CD14-positive monocyte (primary cell): ENCODE measurements at regions not wholly inside any gene's neighbourhood (a gene's known extent, or its start where the extent isn't known, plus 50 kb on each side); places are given as distances from the start of the nearest gene placed in this dataset.

Experiments
- DNase-seq, 3 donors: peaks; one replicate each; pipeline ENCODE4 v3.0.0-alpha.2; 2011 to 2022
- H2AFZ ChIP-seq: 2 replicates; pipeline ENCODE4 v1.6.0; 2012; ENCODE audit warnings: mild to moderate bottlenecking, low read depth, low read length, inconsistent platforms; ENCODE audit not compliant: insufficient read depth, poor library complexity, severe bottlenecking
- H3K27ac ChIP-seq, 2 donors: 1 replicate in 1 of 2; 2 replicates in 1 of 2; pipeline ENCODE4 v1.5.1; 2012 to 2013; ENCODE audit warnings: low read length in 2 of 2, control low read depth in 1 of 2, inconsistent platforms in 1 of 2, low read depth in 1 of 2, mild to moderate bottlenecking in 1 of 2
- H3K27me3 ChIP-seq, 2 donors: one replicate each; pipeline versions ENCODE4 v1.6.0 to v1.6.1; 2011 to 2013; ENCODE audit warnings: low read length in 2 of 2; ENCODE audit not compliant: control insufficient read depth in 2 of 2, insufficient read depth in 2 of 2
- H3K36me3 ChIP-seq, 2 donors: replicated peaks in 1 of 2; 1 replicate in 1 of 2; 2 replicates in 1 of 2; pipeline versions ENCODE4 v1.5.1 to v1.6.1; 2012 to 2013; ENCODE audit warnings: low read length in 2 of 2, control low read depth in 1 of 2, inconsistent platforms in 1 of 2, mild to moderate bottlenecking in 1 of 2; ENCODE audit not compliant: insufficient read depth in 2 of 2, control insufficient read depth in 1 of 2
- H3K4me1 ChIP-seq, 2 donors: 1 replicate in 1 of 2; 2 replicates in 1 of 2; pipeline versions ENCODE4 v1.5.1 to v1.6.1; 2012 to 2013; ENCODE audit warnings: low read length in 2 of 2, control low read depth in 1 of 2, inconsistent platforms in 1 of 2, mild to moderate bottlenecking in 1 of 2, moderate library complexity in 1 of 2; ENCODE audit not compliant: insufficient read depth in 2 of 2, control insufficient read depth in 1 of 2
- H3K4me2 ChIP-seq: replicated peaks from 2 replicates; pipeline ENCODE3; 2012; ENCODE audit warnings: low read length, moderate library complexity, mild to moderate bottlenecking; ENCODE audit not compliant: poor library complexity, severe bottlenecking; ENCODE audit errors: extremely low read depth
- H3K4me3 ChIP-seq, 3 experiments: fragments of 200-600 bp in 1 of 3; sonication (generic) in 1 of 3; replicated peaks in 1 of 3; 1 replicate in 2 of 3; 2 replicates in 1 of 3; pipeline ENCODE4 v1.5.1; 2011 to 2013; ENCODE audit warnings: low read length in 3 of 3, mild to moderate bottlenecking in 3 of 3, control low read depth in 2 of 3, low read depth in 2 of 3, inconsistent platforms in 1 of 3, moderate library complexity in 1 of 3
- H3K79me2 ChIP-seq: 2 replicates; pipeline ENCODE4 v1.6.0; 2012; ENCODE audit warnings: mild to moderate bottlenecking, control low read depth, inconsistent platforms, low read length, moderate library complexity; ENCODE audit not compliant: insufficient read depth
- H3K9ac ChIP-seq: 2 replicates; pipeline ENCODE4 v1.6.0; 2017; ENCODE audit warnings: low read length, mild to moderate bottlenecking; ENCODE audit not compliant: insufficient read depth, poor library complexity, severe bottlenecking
- H3K9me3 ChIP-seq, 2 donors: replicated peaks in 1 of 2; 1 replicate in 1 of 2; 2 replicates in 1 of 2; pipeline versions ENCODE4 v1.5.1 to v1.6.1; 2012 to 2013; ENCODE audit warnings: low read length in 2 of 2, control low read depth in 1 of 2; ENCODE audit not compliant: control insufficient read depth in 1 of 2, insufficient read depth in 1 of 2
- H4K20me1 ChIP-seq: 2 replicates; pipeline ENCODE4 v1.6.0; 2012; ENCODE audit warnings: mild to moderate bottlenecking, low read length, control low read depth, moderate library complexity; ENCODE audit not compliant: insufficient read depth
- H3K27ac Mint-ChIP-seq, 7 donors: one replicate each; pipeline ENCODE4 v1.8.0; 2020; ENCODE audit warnings: mild to moderate bottlenecking in 7 of 7, mixed read lengths in 7 of 7, moderate library complexity in 6 of 7, inconsistent platforms in 2 of 7
- H3K27me3 Mint-ChIP-seq, 3 donors: one replicate each; pipeline ENCODE4 v1.8.0; 2021 to 2022; ENCODE audit warnings: low read depth in 3 of 3, mild to moderate bottlenecking in 3 of 3, mixed read lengths in 3 of 3, moderate library complexity in 3 of 3, inconsistent platforms in 1 of 3
- H3K36me3 Mint-ChIP-seq, 2 donors: one replicate each; pipeline ENCODE4 v1.8.0; 2020; ENCODE audit warnings: mixed read lengths in 2 of 2, inconsistent platforms in 1 of 2, mild to moderate bottlenecking in 1 of 2
- H3K4me1 Mint-ChIP-seq: one replicate; pipeline ENCODE4 v1.8.0; 2020; ENCODE audit warnings: mild to moderate bottlenecking, mixed read lengths
- H3K4me3 Mint-ChIP-seq, 2 donors: one replicate each; pipeline ENCODE4 v1.8.0; 2020; ENCODE audit warnings: mild to moderate bottlenecking in 2 of 2, mixed read lengths in 2 of 2, moderate library complexity in 1 of 2
- H3K9me3 Mint-ChIP-seq, 7 donors: one replicate each; pipeline ENCODE4 v1.8.0; 2020 to 2022; ENCODE audit warnings: mixed read lengths in 7 of 7, mild to moderate bottlenecking in 6 of 7, moderate library complexity in 6 of 7, inconsistent platforms in 2 of 7
- WGBS: methylation state at CpG from one replicate; pipeline ENCODE4 v1.1.5; 2013; ENCODE audit warnings: missing lambda C conversion rate; ENCODE audit not compliant: insufficient coverage; 5-methylcytosine and 5-hydroxymethylcytosine counted together
- intact Hi-C, 2 donors: fragments of 100-400 bp; cut with micrococcal nuclease; formaldehyde crosslinking; loops; one replicate each; pipeline versions ENCODE4 v1.15.0 to v1.15.1; 2023
- TF ChIP-seq, protein P1 (sequence below): fragments of 200-600 bp; IDR thresholded peaks from one replicate; pipeline ENCODE4 v1.8.0; 2022; ENCODE audit warnings: antibody characterized with exemption, mild to moderate bottlenecking

DNA sequence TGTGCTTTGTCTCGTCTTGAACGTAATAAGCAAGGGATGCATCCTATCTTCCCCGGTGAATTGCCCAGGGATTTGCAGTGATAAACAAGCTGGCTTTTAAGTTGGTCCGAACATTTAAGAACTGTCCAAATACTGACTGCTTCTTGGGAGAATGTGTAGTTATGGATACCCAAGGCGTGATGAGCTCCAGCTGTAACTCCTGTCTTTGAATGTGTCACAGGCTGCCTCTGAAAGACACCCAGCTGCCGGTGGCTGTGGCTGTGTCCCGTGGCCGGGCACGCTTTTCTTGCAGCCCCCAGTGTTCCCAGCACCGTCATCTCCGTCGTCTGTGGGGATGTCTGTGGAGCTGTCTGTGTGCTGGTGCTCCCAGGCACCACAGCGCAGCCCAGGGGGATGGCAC lies 118.1 kb downstream of the GLRX3 start:
- Histone ChIP-seq H3K27me3 (no peaks in the 10 kb centered on the region), H3K4me1 (no peaks in the 10 kb centered on the region), H3K4me2 (no peak overlapping the region), H3K27ac (no peak overlapping the region), H3K9ac (no peak overlapping the region), H4K20me1 (no peaks in the 10 kb centered on the region), H3K4me3 (no peak overlapping the region), H3K79me2 (no peaks in the 10 kb centered on the region), H3K9me3 (peaks cover 8 to 41% of the 10 kb centered on the region in 2 donors), H3K36me3 (no peaks in the 10 kb centered on the region), H2AFZ (no peak overlapping the region)
- no peak overlapping the region for H3K4me3 Mint-ChIP-seq
- TF ChIP-seq, protein P1, sequence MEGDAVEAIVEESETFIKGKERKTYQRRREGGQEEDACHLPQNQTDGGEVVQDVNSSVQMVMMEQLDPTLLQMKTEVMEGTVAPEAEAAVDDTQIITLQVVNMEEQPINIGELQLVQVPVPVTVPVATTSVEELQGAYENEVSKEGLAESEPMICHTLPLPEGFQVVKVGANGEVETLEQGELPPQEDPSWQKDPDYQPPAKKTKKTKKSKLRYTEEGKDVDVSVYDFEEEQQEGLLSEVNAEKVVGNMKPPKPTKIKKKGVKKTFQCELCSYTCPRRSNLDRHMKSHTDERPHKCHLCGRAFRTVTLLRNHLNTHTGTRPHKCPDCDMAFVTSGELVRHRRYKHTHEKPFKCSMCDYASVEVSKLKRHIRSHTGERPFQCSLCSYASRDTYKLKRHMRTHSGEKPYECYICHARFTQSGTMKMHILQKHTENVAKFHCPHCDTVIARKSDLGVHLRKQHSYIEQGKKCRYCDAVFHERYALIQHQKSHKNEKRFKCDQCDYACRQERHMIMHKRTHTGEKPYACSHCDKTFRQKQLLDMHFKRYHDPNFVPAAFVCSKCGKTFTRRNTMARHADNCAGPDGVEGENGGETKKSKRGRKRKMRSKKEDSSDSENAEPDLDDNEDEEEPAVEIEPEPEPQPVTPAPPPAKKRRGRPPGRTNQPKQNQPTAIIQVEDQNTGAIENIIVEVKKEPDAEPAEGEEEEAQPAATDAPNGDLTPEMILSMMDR = no peak
- no peak for DNase-seq
- peaks cover 2 to 4% (median 3%) of the 10 kb centered on the region in 3 donors for H3K27me3 Mint-ChIP-seq
- H3K36me3 Mint-ChIP-seq = no peaks in the 10 kb centered on the region
- intact Hi-C loops = no loop called here
- 86% methylated on average over 9 of the region's 13 CpGs for WGBS
- no peak overlapping the region for H3K27ac Mint-ChIP-seq
- no peaks in the 10 kb centered on the region for H3K4me1 Mint-ChIP-seq
- H3K9me3 Mint-ChIP-seq = peaks cover 8 to 31% (median 16%) of the 10 kb centered on the region in 7 donors

DNA sequence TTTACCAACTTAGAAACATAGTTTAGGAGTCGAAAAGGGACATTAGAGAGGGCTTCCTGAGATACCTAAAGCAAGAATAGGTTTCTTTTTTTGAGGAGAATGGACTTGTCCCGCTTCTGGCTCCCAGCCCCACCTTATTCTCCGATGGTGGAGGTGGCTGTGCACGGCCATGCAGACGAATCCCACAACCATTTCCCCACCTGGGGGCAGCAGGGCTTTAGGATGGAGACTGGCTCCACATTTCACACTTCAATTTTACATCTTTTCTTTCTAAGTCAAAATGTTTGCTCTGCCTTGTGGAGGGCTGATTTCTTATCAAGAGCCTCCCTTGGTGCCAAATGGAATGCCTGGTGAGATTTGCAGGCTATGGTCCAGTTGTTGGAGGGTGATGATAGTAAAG lies 118.5 kb downstream of the GLRX3 start:
- Mint-ChIP-seq H3K4me3 (no peak overlapping the region), H3K27ac (no peak overlapping the region), H3K9me3 (peaks cover 8 to 30% (median 16%) of the 10 kb centered on the region in 7 donors), H3K27me3 (peaks cover 2 to 3% (median 3%) of the 10 kb centered on the region in 3 donors), H3K36me3 (no peaks in the 10 kb centered on the region), H3K4me1 (no peaks in the 10 kb centered on the region)
- Histone ChIP-seq H4K20me1 (no peaks in the 10 kb centered on the region), H3K9ac (no peak overlapping the region), H2AFZ (no peak overlapping the region), H3K9me3 (peaks cover 11 to 44% of the 10 kb centered on the region in 2 donors), H3K4me3 (no peak overlapping the region), H3K4me1 (no peaks in the 10 kb centered on the region), H3K79me2 (no peaks in the 10 kb centered on the region), H3K27me3 (no peaks in the 10 kb centered on the region), H3K36me3 (no peaks in the 10 kb centered on the region), H3K27ac (no peak overlapping the region), H3K4me2 (no peak overlapping the region)
- WGBS = 70% methylated on average over 2 of the region's 5 CpGs
- intact Hi-C loops = no loop called here
- TF ChIP-seq, protein P1 = no peak
- no peak for DNase-seq
